SU-DHL-6 (cell line): ENCODE measurements at regions not wholly inside any gene's neighbourhood (a gene's known extent, or its start where the extent isn't known, plus 50 kb on each side); places are given as distances from the start of the nearest gene placed in this dataset.

ENCODE experiments used
- H2AFZ ChIP-seq: fragments of 200-600 bp; sonication (generic); 2 replicates; pipeline ENCODE4 v1.6.1; 2014; ENCODE audit warnings: low read depth, mild to moderate bottlenecking, moderate library complexity, mixed read lengths, antibody characterized with exemption, low read length; ENCODE audit not compliant: severe bottlenecking
- H3F3A ChIP-seq: fragments of 200-600 bp; shearing (Covaris generic); 2 replicates; pipeline ENCODE4 v1.6.0; 2016; ENCODE audit warnings: antibody characterized with exemption, mild to moderate bottlenecking; ENCODE audit not compliant: insufficient read depth
- H3K27ac ChIP-seq: fragments of 200-600 bp; sonication (generic); 2 replicates; pipeline ENCODE4 v1.5.1; 2016; ENCODE audit warnings: low read depth, mild to moderate bottlenecking, low read length, moderate library complexity, mixed read lengths
- H3K27me3 ChIP-seq: fragments of 200-600 bp; sonication (generic), shearing (Covaris generic); 2 replicates; pipeline ENCODE4 v1.6.0; 2014; ENCODE audit warnings: mild to moderate bottlenecking, low read length
- H3K36me3 ChIP-seq: fragments of 200-600 bp; sonication (generic); 2 replicates; pipeline ENCODE4 v1.6.1; 2014; ENCODE audit warnings: mild to moderate bottlenecking, low read length, mixed read lengths
- H3K4me2 ChIP-seq: fragments of 300-600, 200-600 bp; shearing (Covaris generic), sonication (generic); 2 replicates; pipeline ENCODE4 v1.6.0; 2014; ENCODE audit warnings: low read length, low read depth, mild to moderate bottlenecking; ENCODE audit not compliant: poor library complexity, severe bottlenecking
- H3K4me3 ChIP-seq: fragments of 200-600 bp; sonication (generic); 2 replicates; pipeline ENCODE4 v1.5.1; 2014; ENCODE audit warnings: antibody characterized with exemption, low read length, mild to moderate bottlenecking, mixed read lengths; ENCODE audit not compliant: insufficient read depth, poor library complexity, severe bottlenecking
- H3K79me2 ChIP-seq: fragments of 200-600 bp; sonication (generic); 2 replicates; pipeline ENCODE4 v1.6.1; 2014; ENCODE audit warnings: mild to moderate bottlenecking, low read length, moderate library complexity; ENCODE audit not compliant: insufficient read depth
- H3K9ac ChIP-seq: fragments of 200-600 bp; sonication (generic); 2 replicates; pipeline ENCODE4 v1.7.0; 2014; ENCODE audit warnings: mild to moderate bottlenecking, low read length
- H3K9me2 ChIP-seq: fragments of 200-600 bp; sonication (generic); replicated peaks from 2 replicates; pipeline ENCODE4 v1.6.1; 2014; ENCODE audit warnings: low read length; ENCODE audit not compliant: insufficient read depth
- H3K9me3 ChIP-seq: fragments of 200-600 bp; sonication (generic); 2 replicates; pipeline ENCODE4 v1.6.1; 2014; ENCODE audit warnings: low read length, mixed read lengths; ENCODE audit not compliant: insufficient read depth
- H4K20me1 ChIP-seq: fragments of 200-600 bp; sonication (generic); 2 replicates; pipeline ENCODE4 v1.6.1; 2014; ENCODE audit warnings: low read depth, mild to moderate bottlenecking, antibody characterized with exemption, low read length, moderate library complexity, mixed read lengths
- EZH2phosphoT487 ChIP-seq: fragments of 200-600 bp; sonication (generic), shearing (Covaris generic); conservative IDR thresholded peaks from 2 replicates; pipeline ENCODE4 v1.6.1; 2018; ENCODE audit warnings: mild to moderate bottlenecking, antibody characterized with exemption, low read length, moderate library complexity, mixed read lengths
- TF ChIP-seq, protein P1 (sequence below): fragments of 200-600 bp; sonication (generic); IDR thresholded peaks from one replicate; pipeline ENCODE4 v1.5.1; 2017; ENCODE audit warnings: antibody characterized with exemption, mild to moderate bottlenecking, low read length, moderate library complexity; ENCODE audit not compliant: insufficient read depth, poor library complexity, severe bottlenecking

DNA sequence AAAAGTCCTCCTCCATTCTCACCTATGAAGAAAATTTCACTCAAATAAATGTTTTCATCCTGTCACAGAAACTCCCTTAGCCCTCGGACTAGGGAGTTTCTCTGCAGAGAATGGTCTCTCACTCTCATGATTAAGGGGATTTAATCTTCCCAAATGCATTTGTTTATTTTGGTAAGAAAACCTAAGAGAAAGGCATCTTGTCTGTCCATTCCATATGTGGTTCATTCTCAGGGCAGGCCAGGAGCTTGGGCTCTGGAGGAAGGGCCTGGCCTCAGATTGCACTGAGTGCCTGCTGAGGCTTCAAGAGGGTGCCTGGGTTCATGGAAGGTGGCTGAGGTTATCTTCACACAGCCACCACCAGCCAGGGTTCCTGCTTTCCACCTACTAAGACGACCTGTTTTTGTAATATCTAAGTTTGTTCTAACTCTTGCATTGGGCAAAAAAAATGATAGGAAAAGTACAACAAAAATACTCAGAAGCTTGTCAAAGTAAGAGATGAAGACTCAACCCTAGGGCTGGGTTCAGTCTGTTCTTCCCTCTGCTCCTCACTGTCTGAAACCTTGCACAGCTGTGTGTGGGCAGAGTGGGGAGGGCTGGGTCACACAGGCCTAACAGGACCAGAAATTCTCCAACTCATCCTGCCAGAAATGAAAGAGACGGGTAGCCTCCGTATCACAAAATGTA lies 186.7 kb downstream of the CXCL12 start:
- Histone ChIP-seq H3F3A (no peaks in the 10 kb centered on the region), H4K20me1 (no peaks in the 10 kb centered on the region), H3K27me3 (no peaks in the 10 kb centered on the region), H3K4me3 (no peak overlapping the region), H3K9ac (no peak overlapping the region), H3K4me2 (no peak overlapping the region), H2AFZ (no peak overlapping the region), H3K79me2 (no peaks in the 10 kb centered on the region), H3K27ac (no peak overlapping the region), H3K9me3 (no peaks in the 10 kb centered on the region), H3K9me2 (no peaks in the 10 kb centered on the region), H3K36me3 (no peaks in the 10 kb centered on the region)
- TF ChIP-seq, protein P1, sequence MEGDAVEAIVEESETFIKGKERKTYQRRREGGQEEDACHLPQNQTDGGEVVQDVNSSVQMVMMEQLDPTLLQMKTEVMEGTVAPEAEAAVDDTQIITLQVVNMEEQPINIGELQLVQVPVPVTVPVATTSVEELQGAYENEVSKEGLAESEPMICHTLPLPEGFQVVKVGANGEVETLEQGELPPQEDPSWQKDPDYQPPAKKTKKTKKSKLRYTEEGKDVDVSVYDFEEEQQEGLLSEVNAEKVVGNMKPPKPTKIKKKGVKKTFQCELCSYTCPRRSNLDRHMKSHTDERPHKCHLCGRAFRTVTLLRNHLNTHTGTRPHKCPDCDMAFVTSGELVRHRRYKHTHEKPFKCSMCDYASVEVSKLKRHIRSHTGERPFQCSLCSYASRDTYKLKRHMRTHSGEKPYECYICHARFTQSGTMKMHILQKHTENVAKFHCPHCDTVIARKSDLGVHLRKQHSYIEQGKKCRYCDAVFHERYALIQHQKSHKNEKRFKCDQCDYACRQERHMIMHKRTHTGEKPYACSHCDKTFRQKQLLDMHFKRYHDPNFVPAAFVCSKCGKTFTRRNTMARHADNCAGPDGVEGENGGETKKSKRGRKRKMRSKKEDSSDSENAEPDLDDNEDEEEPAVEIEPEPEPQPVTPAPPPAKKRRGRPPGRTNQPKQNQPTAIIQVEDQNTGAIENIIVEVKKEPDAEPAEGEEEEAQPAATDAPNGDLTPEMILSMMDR: no peak
- TF ChIP-seq EZH2phosphoT487: no peak

DNA sequence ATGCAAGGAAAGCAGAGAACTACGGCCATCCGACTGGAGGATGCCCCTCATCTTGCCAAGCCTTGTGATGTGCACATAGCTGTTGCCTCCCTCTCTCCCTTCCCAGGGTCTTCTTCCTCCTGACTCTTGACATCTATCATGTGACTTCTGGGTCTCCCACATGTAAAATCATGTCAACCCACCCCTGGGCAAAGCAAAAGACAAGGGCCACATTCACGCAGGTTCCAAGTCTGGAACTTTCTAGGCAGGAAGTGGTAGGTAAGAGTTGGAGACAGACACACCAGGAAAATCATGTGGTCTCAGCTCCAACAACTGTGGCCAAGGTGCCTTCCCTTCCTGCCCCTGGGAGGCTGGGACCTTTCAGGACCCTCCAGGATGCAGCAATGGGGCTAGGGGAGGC lies 187.3 kb downstream of the CXCL12 start:
- Histone ChIP-seq H3K9ac (no peak overlapping the region), H3K36me3 (no peaks in the 10 kb centered on the region), H2AFZ (no peak overlapping the region), H4K20me1 (no peaks in the 10 kb centered on the region), H3K9me3 (no peaks in the 10 kb centered on the region), H3K27ac (no peak overlapping the region), H3K79me2 (no peaks in the 10 kb centered on the region), H3K27me3 (no peaks in the 10 kb centered on the region), H3F3A (no peaks in the 10 kb centered on the region), H3K4me2 (no peak overlapping the region), H3K9me2 (no peaks in the 10 kb centered on the region), H3K4me3 (no peak overlapping the region)
- TF ChIP-seq, protein P1: no peak
- TF ChIP-seq EZH2phosphoT487: no peak

DNA sequence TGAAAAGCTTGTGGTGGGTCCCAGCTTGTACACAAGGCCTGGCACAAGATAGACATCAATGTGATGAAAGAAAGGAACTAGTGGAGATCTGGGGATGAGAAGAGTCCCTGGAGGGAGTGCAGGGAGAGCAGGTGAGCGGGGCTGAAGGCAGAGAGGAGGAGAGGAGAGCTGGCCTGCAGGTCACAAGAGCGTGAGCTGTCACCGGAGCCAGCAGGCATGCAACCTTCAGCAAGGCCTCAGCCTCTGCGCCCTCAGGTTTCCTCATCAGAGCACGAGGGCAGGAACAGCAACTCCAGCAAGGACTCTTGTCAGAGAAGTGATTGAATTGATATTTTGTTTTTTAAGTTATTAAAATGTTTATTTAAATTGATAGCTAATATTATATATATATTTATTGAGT lies 188.6 kb downstream of the CXCL12 start:
- Histone ChIP-seq H3K9ac (no peak overlapping the region), H3K4me3 (no peak overlapping the region), H3K9me2 (no peaks in the 10 kb centered on the region), H3K27me3 (no peaks in the 10 kb centered on the region), H3K9me3 (no peaks in the 10 kb centered on the region), H3K27ac (no peak overlapping the region), H2AFZ (no peak overlapping the region), H3F3A (no peaks in the 10 kb centered on the region), H4K20me1 (no peaks in the 10 kb centered on the region), H3K4me2 (no peak overlapping the region), H3K79me2 (no peaks in the 10 kb centered on the region), H3K36me3 (no peaks in the 10 kb centered on the region)
- TF ChIP-seq, protein P1: no peak
- TF ChIP-seq EZH2phosphoT487: no peak
